ENCODE measurements at regions not wholly inside any gene's neighbourhood (a gene's known extent, or its start where the extent isn't known, plus 50 kb on each side); places are given as distances from the start of the nearest gene placed in this dataset.
A peak's percentile ranks its signal among the peaks of the same experiment; 100 is the strongest.
"Not testable (repeated sequence)": the region's sequence is repeated elsewhere in the genome, so short reads cannot be mapped to it uniquely, and the experiment has no call there.

DNA sequence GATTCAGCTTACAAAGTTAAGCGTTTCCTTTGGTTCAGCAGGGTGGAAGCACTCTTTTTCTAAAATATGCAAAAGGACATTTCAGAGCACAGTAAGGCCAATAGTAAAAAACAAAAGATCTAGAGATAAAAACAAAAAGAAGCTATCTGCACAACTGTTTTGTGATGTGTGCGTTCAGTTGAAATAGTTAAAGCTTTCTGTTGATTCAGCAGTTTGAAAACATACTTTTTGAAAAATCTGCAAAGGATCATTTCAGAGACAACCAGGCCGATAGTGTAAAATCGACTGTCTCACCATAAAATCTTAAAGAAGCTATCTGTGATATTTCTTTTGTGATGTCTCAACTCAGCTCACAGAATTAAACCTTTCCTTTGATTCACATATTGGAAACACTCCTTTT is 300.0 kb upstream of the ALG10B start:
- DNase-seq (ENCODE audit: low read depth in 3 of 3) = no peak

- DNase-seq (ENCODE audit: low read depth in 3 of 3) = no peak
These were observed 290.7 kb upstream of the ALG10B start for GRCh38 chr12:38025916-38026315.

DNA sequence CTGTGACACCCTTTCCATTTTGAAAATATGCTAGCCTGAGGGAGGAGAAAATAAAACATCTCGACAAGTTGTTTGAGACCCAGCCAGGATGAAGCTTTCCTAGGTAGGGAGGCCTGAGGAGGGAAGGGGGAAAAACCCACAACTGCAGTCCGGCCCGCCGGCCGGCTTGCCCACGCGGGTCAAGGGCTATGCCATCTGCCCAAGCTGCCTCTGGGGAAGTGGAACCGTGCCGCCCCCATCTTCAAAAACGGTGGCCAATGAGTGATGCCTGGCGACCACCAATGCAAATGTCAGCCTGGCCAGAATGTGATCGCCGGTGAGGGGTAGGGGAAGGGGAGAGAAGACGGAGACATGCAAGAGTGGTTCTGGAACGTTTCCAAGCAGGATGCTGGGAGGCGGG is 263.5 kb upstream of the ALG10B start:
- no peak for DNase-seq (ENCODE audit: low read depth in 3 of 3)

- no peak for DNase-seq (ENCODE audit: low read depth in 3 of 3)
These were observed 262.7 kb upstream of the ALG10B start for GRCh38 chr12:38053655-38054464.

DNA sequence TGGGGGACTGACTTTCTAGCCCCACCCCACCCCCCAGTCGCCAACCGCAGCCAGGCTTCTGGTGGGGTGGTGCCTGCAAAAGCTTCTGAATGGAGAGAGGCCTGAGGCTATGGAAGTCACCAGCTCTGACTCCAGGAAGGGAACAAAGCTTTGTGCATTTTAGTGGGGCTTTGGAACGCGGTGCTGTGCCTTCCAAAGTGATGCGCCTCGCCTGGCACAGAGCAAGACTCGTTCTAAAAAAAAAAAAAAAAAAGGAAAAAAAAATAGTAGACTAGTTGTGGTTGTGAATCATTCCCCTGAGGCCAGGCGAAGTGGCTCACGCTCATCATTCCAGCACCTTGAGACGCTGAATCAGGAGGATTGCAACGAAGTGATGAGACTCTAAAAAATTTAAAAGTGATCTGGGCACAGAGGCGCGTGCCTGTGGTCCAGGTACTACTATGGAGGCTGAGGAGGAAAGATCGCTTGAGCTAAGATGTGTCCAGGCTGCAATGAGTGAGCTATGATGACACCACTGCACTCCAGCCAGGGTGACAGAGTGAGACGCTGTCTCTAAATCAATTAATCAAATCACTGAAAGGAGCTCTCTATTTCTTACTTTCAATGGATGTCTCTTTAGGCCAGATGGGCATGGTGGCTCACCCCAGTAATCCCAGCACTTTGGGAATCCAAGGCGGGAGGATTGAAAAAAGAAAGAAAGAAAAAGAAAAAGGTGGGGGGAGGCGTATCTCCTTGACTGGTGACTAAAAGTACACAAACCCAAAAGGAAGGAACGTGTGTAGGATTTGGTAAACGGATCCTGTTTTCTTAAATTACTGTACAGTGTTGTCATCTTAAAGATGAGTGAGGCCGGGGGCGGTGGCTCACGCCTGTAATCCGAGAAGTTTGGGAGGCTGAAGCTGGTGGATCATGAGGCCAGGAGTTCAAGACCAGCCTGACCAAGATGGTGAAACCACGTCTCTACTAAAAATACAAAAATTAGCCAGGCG is 259.6 kb upstream of the ALG10B start:
- DNase-seq (ENCODE audit: low read depth in 3 of 3) = no peak

- DNase-seq (ENCODE audit: low read depth in 3 of 3) = no peak
These were observed 216.9 kb upstream of the ALG10B start for GRCh38 chr12:38099686-38100085.

DNA sequence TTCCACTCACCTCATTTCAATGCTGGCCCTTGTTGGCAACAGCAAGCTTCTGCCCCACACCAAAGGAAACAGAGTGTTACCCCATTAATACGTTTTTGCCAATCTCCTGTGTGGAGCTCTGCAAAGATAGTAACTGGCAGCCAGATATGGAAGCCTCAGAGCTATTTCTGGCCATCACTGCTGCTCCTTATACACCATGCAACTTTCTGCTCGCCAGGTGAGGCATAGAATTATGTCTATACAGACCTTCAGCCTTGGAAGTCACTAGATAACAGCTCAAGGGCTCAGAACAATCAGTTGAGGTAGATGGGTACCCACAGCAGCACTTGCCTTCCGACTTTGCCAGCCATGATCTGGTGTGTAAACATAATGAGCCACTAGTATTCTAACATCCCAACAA is 214.8 kb upstream of the ALG10B start:
- no peak for DNase-seq (ENCODE audit: low read depth in 3 of 3)

DNA sequence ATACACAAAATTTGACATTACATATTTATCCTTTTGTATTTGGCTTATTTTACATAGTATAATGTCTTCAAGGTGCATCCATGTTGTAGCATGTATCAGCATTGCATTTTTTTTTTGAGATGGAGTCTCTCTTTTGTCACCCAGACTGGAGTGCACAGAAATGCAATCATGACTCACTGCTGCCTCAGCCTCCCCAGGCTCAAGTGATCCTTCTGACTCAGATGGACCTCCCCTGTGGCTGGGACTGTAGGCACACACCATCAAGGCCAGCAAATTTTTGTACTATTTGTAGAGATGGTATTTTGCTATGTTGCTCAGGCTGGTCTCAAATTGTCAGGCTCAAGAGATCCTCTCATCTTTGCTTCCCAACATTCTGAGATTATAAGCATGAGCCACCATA is 214.4 kb upstream of the ALG10B start:
- DNase-seq (ENCODE audit: low read depth in 3 of 3) = no peak

DNA sequence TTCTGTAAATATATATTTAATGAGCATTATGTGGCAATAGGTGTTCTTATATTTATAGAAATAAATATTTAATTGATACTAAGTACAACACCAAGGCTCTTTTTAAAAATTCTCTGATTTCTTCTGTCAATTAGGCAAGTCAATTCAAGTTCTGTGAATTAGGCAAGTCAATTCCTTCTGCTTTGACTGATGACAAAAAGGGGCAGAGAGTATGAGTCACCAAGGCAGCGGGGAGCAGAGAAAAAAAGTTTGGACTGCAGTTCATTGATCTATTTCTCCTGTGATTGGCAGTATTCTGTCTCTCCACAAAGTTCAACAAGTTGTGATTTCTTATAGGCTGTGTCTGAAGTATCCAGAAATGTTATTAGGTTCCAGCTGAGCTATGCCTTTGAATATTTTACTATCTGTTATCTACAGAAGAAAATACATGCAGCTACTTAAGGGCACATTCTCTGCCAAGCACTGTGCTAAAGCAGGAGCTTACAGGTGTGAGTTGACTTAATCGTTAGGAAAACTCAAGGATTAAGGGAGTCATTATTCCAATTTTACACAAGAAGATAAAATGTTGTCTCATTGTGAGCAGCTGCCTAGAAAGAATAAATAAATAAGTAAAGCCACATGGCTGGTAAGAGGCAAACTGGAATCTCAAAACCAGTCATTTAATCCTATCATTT is 206.4 kb upstream of the ALG10B start:
- no peak for DNase-seq (ENCODE audit: low read depth in 3 of 3)

- DNase-seq (ENCODE audit: low read depth in 3 of 3) = no peak
These were observed 202.6 kb upstream of the ALG10B start for GRCh38 chr12:38113991-38114390.

GRCh38 chr12:38116968-38117367 is 199.6 kb upstream of the ALG10B start:
- DNase-seq (ENCODE audit: low read depth in 3 of 3) = no peak

DNA sequence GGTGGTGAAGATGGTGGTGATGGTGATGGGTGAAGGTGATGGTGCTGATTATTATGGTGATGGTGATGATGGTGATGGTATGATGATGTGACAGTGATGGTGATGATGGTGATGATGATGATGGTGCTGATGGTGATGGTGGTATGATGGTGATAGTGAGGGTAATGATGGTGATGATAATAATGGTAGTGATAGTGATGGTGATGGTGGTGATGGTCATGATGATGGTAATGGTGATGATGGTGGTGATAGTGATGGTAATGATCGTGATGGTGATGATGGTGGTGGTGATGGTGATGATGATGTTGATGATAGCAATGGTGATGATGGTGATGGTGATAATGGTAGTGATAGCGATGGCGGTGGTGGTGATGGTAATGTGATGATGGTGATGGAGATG is 197.9 kb upstream of the ALG10B start:
- no peak for DNase-seq (ENCODE audit: low read depth in 3 of 3)

GRCh38 chr12:38120438-38120837 is 196.1 kb upstream of the ALG10B start:
- no peak for DNase-seq (ENCODE audit: low read depth in 3 of 3)

DNA sequence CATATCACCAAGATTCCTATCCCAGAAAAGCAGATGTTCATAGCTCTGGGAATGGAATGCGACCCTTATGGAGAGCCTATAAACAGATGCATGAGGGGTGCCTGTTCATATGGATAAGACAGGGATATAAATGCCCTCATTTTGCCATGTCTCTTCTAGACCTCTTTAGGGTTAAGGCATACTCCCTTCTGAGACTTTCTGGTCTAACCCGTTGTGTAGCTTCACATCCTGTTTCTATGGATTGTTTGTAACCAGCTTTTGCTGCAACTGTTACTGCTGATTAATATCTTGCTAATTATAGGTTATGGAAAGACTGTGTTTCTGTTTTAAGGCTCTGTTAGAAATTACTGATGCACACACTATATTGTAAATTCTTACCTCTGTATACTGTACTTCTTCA is 193.5 kb upstream of the ALG10B start:
- not testable (repeated sequence) for DNase-seq (ENCODE audit: low read depth in 3 of 3)

DNA sequence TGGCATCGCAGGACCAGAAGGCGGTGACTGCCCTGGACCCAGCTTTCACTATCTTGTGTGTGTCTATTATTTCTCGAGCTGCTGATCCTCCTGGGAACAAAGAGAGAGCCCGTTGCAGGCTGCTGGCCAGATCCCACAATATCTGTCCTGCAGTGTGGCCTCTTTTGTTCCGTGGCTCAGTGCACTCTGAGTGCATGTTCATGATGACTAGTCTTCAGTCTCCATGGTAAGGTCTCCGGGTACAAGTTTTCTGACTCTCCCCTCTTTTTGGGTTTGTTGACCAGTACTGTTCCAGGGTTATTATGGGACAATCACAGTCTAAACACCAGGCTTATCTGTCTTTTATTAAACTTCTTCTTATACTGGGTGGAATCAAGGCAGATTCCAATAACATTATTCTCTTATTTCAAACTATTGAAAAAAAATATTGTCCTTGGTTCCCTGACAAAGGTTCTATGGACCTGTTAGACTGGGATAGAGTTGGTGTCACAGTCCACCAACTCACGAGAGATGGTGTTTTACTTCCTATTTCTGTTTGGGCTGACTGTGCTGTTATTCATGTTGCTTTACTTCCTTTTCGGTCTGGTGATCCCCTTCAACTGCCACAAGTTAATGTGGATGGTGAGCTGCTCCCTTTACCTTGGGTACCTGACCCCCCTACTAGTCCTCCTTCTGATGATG is 192.9 kb upstream of the ALG10B start:
- no peak for DNase-seq (ENCODE audit: low read depth in 3 of 3)

GRCh38 chr12:38124247-38125012 is 192.1 kb upstream of the ALG10B start:
- no peak for DNase-seq (ENCODE audit: low read depth in 3 of 3)

GRCh38 chr12:38132139-38132538 is 184.4 kb upstream of the ALG10B start:
- DNase-seq (ENCODE audit: low read depth in 3 of 3) = no peak

DNA sequence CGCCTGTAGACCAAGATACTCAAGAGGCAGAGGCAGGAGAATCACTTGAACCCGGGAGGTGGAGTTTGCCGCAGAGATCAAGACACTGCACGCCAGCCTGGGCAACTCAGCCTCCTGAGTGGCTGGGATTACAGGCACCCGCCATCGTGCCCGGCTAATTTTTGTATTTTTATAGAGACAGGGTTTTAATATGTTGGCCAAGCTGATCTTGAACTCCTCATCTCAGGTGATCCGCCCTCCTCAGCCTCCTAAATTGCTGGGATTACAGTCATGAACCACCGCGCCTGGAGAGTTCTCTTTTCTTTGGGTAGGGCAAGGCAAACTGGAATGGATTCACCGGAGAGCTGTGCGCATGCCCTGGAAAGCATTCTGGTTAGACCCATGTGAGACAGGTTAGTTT is 179.3 kb upstream of the ALG10B start:
- no peak for DNase-seq (ENCODE audit: low read depth in 3 of 3)

- no peak for DNase-seq (ENCODE audit: low read depth in 3 of 3)
These were observed 178.9 kb upstream of the ALG10B start for GRCh38 chr12:38137716-38138115.

DNA sequence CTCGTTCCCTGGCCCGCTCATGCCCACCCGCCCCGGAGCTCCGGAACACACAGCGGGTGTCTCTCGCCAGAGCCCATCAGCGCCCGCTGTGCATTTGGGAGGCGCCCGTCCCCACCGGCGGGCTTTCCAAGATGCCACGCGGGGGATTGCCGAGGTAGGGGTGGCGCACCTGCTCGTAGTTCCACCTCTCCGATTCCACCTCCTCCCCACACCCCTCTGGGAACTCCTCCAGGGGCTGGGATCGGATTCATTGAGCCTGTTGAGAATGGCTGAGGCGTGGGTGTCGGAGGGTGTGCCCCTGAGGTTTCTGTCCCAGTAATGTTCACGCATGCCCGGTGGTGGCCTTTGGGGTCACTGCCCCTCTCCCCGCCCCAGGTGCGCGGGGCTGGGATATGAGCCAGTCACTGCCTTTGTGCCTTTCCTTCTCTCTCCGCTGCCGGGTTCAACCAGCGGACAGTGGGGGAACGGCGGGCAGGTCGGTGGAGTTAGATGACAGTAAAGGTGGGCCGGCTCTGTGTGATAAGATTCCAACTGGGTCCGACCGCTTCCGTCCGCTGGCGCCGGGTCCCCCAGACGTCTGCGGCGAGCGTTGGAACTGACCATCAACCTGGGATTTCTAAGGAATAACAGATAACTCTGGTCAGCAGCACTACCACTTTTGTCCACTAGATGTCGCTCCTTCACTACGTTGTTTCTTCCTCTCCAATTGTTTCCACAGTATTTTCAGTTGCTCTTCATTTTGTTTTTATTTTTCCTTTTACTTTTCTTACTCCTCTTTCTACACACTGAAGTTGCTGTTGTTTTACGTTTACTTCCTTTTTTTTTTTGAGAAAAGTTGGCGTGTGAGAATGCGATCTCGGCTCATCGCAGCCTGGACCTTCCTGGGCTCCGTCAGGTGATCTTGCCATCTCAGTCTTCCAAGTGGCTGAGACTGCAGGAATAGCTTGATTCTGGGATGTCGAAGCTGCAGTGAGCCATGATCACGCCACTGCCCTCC is 178.1 kb upstream of the ALG10B start:
- DNase-seq (ENCODE audit: low read depth in 3 of 3) = peak in 2 of 3 experiments; percentile 21 to 29
